Activated naive CD4-positive, alpha-beta T cell treated with anti-CD3 and anti-CD28 coated beads, Interleukin-2, amount 10 ng/mL, durations not matched to agents 7 days and 5 days (primary cell): ENCODE measurements at regions not wholly inside any gene's neighbourhood (a gene's known extent, or its start where the extent isn't known, plus 50 kb on each side); places are given as distances from the start of the nearest gene placed in this dataset.

Experiments
- CTCF ChIA-PET: fragments of 350-600 bp; sonication (Branson Sonifier 250); formaldehyde crosslinking; loops from one replicate; lab custom pipeline; 2021; ENCODE audit warnings: antibody characterized with exemption; lab: Charles Lee
- DNase-seq: peaks from one replicate; pipeline ENCODE4 v3.0.0-alpha.2; 2020
- H3K27ac Mint-ChIP-seq: one replicate; pipeline ENCODE4 v1.8.0; 2021; ENCODE audit warnings: mild to moderate bottlenecking, moderate library complexity, mixed read lengths
- H3K27me3 Mint-ChIP-seq: one replicate; pipeline ENCODE4 v1.8.0; 2021; ENCODE audit warnings: mild to moderate bottlenecking, mixed read lengths
- H3K36me3 Mint-ChIP-seq: one replicate; pipeline ENCODE4 v1.8.0; 2021; ENCODE audit warnings: mixed read lengths
- H3K4me1 Mint-ChIP-seq: one replicate; pipeline ENCODE4 v1.8.0; 2021; ENCODE audit warnings: mixed read lengths
- H3K4me3 Mint-ChIP-seq: one replicate; pipeline ENCODE4 v1.8.0; 2021; ENCODE audit warnings: mild to moderate bottlenecking, moderate library complexity, mixed read lengths
- H3K9me3 Mint-ChIP-seq: one replicate; pipeline ENCODE4 v1.8.0; 2021; ENCODE audit warnings: mixed read lengths

DNA sequence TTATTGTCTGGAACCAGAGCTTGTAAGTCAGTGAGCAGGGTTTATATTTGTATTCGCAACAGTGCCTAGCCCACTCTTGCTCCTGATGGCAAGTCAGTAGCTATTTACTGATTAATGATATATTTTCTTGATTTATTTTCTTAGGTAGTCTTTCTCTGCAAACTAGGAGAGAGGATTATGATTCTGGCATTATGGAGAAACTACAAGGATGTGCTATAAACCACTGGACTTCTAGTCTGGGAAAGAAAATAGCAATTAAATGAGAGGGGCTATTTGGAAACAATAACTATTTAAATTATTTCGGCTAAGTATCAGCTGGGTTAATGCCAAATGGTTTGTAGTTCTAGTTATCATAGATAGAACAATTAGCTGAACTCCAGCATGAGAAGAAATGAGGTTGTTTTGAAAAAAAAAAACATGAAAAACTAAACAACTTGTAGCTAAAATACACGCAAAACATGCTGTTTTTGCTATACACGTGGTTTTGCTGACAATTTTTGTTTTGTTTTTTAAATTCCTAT is 304.9 kb upstream of the TCF21 start:
- Mint-ChIP-seq H3K27ac (no peak overlapping the region), H3K36me3 (no peaks in the 10 kb centered on the region), H3K4me1 (no peaks in the 10 kb centered on the region), H3K9me3 (no peaks in the 10 kb centered on the region), H3K27me3 (no peaks in the 10 kb centered on the region), H3K4me3 (no peak overlapping the region)
- CTCF ChIA-PET: no interaction called here
- DNase-seq: no peak

DNA sequence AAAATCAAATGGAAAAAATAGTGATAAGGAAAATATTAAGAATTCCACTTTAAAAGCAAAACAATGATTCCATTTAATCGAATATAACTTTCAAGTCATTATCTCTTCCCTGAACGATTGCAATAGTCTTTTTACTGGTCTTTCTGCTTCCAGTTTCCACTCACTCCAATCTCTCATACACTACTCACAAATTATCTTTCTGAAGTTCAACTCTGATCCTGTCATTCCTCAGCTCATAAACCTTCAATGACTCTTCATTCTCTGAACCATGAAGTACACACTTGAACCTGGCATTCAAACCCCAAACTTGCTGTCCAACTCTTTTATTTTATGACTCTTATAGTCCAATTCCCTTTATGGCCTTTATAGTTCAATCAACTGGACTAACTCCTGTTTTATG is 304.1 kb upstream of the TCF21 start:
- Mint-ChIP-seq H3K36me3 (no peaks in the 10 kb centered on the region), H3K4me1 (no peaks in the 10 kb centered on the region), H3K9me3 (no peaks in the 10 kb centered on the region), H3K27ac (no peak overlapping the region), H3K27me3 (no peaks in the 10 kb centered on the region), H3K4me3 (no peak overlapping the region)
- DNase-seq: no peak
- CTCF ChIA-PET: no interaction called here

DNA sequence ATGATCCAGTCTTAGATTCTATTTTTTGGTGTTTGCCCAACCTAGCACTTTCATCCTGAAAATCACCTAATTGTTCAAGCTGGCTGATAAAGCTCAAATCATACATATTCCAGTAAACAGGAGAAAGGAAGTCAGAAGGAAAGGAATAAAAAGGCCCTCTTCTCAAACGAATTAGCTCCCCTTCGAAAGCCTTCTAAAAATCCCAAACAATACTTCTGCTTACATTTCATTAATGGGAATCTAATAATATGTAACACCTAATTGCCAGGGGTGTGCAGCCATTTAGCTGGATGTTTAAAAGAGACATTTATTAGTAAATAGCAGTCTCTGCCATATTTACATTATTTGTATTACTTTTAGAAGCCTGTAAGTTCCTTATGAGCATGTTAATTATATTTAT is 302.9 kb upstream of the TCF21 start:
- Mint-ChIP-seq H3K27me3 (no peaks in the 10 kb centered on the region), H3K27ac (no peak overlapping the region), H3K4me1 (no peaks in the 10 kb centered on the region), H3K9me3 (no peaks in the 10 kb centered on the region), H3K4me3 (no peak overlapping the region), H3K36me3 (no peaks in the 10 kb centered on the region)
- no peak for DNase-seq
- CTCF ChIA-PET: no interaction called here

DNA sequence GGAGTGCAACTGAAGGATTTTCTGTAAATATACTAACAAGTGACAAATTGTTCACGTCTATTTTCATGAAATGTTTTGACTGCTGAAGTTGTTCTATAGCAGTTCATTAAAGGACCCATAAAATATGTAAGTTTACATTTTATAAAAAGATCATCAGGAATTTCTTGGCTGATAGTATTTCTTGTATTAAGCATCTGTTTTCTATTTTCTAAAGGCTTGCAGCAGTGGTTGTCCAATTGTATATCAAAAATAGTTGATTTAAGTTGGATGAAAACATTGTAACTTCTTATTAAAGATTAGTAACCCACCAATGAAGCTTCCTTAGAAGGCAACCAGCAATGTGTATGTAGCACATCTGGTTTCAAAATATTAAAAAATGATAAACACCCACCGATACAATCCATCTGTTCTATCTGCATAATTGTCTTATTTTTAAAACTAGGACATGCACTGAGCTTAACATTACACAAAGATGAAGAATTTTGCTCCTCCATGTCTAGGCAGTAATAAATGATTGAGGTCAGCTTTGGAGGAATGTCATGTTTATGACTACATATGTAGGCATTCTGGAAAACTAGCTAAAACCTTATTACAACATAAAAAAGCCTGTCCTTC is 301.3 kb upstream of the TCF21 start:
- H3K27ac Mint-ChIP-seq: no peak overlapping the region
- H3K27me3 Mint-ChIP-seq: no peaks in the 10 kb centered on the region
- no peaks in the 10 kb centered on the region for H3K9me3 Mint-ChIP-seq
- no peaks in the 10 kb centered on the region for H3K4me1 Mint-ChIP-seq
- CTCF ChIA-PET: no interaction called here
- no peak for DNase-seq
- H3K4me3 Mint-ChIP-seq: no peak overlapping the region
- H3K36me3 Mint-ChIP-seq: no peaks in the 10 kb centered on the region

DNA sequence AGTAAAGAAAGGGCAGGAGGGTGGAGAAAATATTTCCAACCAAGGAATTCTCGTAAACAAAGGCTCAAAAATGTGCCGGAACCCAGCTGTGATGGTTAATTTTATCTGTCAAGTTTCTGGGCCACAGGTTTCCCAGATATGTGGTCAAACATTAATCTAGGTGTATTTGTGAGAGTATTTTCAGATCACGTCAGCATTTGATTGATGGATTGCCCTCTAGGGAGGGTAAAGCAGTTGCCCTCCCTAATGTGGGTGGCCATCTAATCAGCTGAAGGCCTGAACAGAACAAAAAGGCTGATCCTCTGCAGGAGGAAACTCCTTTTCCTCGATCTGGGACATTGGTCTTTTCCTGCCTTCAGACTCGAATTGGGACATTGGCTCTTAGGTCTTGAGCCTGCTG is 298.7 kb upstream of the TCF21 start:
- CTCF ChIA-PET: no interaction called here
- Mint-ChIP-seq H3K36me3 (no peaks in the 10 kb centered on the region), H3K27ac (no peak overlapping the region), H3K4me1 (no peaks in the 10 kb centered on the region), H3K27me3 (no peaks in the 10 kb centered on the region), H3K4me3 (no peak overlapping the region), H3K9me3 (no peaks in the 10 kb centered on the region)
- DNase-seq: no peak

DNA sequence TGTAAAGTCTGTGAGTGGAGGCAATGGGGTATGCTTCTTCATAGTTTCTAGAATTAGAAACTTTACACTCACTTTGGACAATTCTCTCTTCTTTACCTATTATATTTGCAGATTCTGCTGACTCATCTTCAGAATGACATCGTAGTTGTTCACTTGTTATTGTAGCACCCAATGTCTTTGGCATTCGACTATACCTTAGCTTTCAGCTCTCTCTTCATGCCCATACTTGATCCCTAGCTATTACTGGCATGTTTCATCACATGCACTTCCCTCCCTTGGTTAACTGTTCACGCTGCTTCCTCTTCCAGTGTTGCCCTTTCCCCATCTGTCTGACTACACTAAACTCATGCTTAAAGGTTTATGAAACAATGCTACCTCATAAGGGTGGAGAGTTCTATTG is 298.1 kb upstream of the TCF21 start:
- Mint-ChIP-seq H3K4me1 (no peaks in the 10 kb centered on the region), H3K27ac (no peak overlapping the region), H3K4me3 (no peak overlapping the region), H3K9me3 (no peaks in the 10 kb centered on the region), H3K36me3 (no peaks in the 10 kb centered on the region), H3K27me3 (no peaks in the 10 kb centered on the region)
- DNase-seq: no peak
- CTCF ChIA-PET: no interaction called here

DNA sequence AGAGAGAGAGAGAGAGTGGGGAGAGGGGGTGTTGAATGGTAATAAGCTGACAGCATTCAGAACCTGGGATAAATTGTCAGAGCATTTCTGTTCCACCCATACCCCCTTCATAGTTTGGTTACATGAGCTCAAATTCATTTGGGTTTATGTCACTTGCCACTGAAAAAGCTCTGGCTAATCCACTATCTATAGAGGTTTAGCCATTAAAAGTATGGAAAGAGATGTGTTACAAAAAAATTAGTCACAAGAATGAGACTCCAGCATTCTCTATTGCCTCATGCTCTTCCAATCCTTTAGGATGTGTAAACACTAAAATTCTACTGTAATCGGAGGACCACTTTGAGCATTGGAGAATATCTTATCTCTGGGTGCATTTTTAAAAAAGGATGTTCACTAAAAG is 297.6 kb upstream of the TCF21 start:
- Mint-ChIP-seq H3K4me1 (no peaks in the 10 kb centered on the region), H3K9me3 (no peaks in the 10 kb centered on the region), H3K27me3 (no peaks in the 10 kb centered on the region), H3K27ac (no peak overlapping the region), H3K36me3 (no peaks in the 10 kb centered on the region), H3K4me3 (no peak overlapping the region)
- CTCF ChIA-PET: no interaction called here
- DNase-seq: no peak

DNA sequence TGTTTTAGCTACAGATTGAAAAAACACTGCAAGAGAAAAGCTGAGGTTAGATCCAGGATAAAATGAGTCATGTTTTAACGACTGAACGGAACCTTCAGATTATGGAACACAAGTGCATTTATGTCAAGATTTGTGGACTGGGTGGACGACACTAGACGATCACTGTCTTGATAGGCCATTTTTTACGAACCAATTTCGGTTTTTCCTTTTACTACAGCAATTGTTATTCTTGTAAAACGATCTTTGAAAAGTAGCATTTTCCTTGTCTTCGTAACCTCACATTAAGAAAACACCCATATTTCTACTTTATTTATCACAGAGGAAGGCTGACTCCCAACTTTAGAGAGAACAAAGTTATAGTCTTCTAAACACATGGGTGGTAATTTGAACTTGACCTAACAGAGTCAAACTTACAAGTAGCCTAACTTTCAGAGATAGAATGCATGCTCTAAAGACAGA is 294.2 kb upstream of the TCF21 start:
- CTCF ChIA-PET: no interaction called here
- no peak overlapping the region for H3K4me3 Mint-ChIP-seq
- H3K27ac Mint-ChIP-seq: no peak overlapping the region
- H3K27me3 Mint-ChIP-seq: no peaks in the 10 kb centered on the region
- no peaks in the 10 kb centered on the region for H3K4me1 Mint-ChIP-seq
- no peak for DNase-seq
- no peaks in the 10 kb centered on the region for H3K36me3 Mint-ChIP-seq
- H3K9me3 Mint-ChIP-seq: no peaks in the 10 kb centered on the region

DNA sequence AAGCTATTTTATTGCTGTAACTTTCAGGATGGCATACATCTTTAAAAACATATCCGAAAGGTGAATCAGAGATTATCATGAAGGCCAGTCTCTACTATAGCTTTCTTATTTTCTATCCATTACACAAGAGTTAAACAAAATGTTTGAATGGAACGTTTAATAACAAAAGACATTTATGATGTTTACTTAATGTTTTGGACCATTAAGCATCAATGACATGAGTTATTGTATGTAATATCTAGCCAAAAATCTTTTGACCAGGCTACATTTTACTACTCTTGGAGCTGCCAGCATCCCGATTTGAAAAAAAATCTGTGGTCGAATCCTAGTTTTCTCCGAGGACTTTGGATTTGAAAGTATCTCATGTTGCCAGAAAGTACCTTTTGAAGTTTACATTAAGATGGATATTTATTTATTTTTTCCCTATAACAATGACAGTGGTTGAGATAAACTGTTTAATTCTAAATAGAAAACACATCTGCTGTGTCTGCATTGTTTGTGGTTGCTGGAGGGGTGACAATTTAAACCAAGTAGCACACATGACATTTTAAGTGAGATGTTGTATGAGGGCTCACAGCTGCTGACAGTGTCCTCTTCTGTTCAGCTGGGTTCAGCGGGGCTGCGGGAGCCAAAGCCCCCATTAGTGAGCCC is 293.7 kb upstream of the TCF21 start:
- H3K4me1 Mint-ChIP-seq: no peaks in the 10 kb centered on the region

DNA sequence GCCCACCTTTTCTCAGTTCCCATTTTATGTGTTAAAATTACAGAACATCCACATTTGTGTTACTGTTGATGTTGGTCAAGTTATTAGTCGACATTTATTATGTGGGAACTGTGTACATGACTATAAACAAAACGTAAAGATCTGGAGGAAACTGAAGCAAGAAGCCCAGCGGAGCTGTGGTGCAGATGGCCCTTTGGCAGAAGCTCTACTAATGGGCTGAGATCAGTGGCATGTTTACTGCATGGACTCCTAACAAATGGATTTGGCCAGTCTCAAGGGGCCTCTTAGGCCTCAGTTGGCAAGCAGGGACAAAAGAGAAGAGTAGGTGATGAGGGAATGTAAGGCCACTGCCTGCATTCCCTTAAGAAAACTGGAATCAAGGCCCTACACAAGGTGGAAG is 282.1 kb upstream of the TCF21 start:
- no peak overlapping the region for H3K27ac Mint-ChIP-seq
- no peaks in the 10 kb centered on the region for H3K9me3 Mint-ChIP-seq
- no peaks in the 10 kb centered on the region for H3K27me3 Mint-ChIP-seq
- H3K4me1 Mint-ChIP-seq: no peaks in the 10 kb centered on the region
- no peaks in the 10 kb centered on the region for H3K36me3 Mint-ChIP-seq
- H3K4me3 Mint-ChIP-seq: no peak overlapping the region
- CTCF ChIA-PET: no interaction called here
- DNase-seq: no peak

More for the DNA sequence above, 293.7 kb upstream of the TCF21 start:
- Mint-ChIP-seq H3K9me3 (no peaks in the 10 kb centered on the region), H3K27ac (no peak overlapping the region), H3K27me3 (no peaks in the 10 kb centered on the region), H3K36me3 (no peaks in the 10 kb centered on the region), H3K4me3 (no peak overlapping the region)
- CTCF ChIA-PET: no interaction called here
- DNase-seq: no peak

DNA sequence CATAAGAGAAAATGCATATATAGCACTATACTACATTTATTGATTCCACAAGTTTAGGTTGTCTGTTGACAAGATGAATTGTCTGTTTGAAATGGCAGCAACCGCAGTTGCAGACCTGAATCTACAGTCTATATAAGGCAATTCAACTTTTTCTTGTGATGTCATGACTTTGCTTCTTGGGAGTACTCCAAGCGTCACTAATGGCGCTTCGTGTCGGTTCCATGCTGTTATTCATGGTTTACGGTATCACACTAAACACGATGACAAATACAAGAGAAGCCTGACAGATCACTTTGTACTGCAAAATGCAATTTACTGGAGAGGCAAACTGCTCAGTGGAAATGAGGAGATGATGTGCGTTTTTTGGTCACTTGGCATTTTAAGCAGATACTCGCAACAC is 280.3 kb upstream of the TCF21 start:
- Mint-ChIP-seq H3K27me3 (no peaks in the 10 kb centered on the region), H3K4me1 (no peaks in the 10 kb centered on the region), H3K9me3 (no peaks in the 10 kb centered on the region), H3K27ac (no peak overlapping the region), H3K4me3 (no peak overlapping the region), H3K36me3 (no peaks in the 10 kb centered on the region)
- DNase-seq: no peak
- CTCF ChIA-PET: no interaction called here

DNA sequence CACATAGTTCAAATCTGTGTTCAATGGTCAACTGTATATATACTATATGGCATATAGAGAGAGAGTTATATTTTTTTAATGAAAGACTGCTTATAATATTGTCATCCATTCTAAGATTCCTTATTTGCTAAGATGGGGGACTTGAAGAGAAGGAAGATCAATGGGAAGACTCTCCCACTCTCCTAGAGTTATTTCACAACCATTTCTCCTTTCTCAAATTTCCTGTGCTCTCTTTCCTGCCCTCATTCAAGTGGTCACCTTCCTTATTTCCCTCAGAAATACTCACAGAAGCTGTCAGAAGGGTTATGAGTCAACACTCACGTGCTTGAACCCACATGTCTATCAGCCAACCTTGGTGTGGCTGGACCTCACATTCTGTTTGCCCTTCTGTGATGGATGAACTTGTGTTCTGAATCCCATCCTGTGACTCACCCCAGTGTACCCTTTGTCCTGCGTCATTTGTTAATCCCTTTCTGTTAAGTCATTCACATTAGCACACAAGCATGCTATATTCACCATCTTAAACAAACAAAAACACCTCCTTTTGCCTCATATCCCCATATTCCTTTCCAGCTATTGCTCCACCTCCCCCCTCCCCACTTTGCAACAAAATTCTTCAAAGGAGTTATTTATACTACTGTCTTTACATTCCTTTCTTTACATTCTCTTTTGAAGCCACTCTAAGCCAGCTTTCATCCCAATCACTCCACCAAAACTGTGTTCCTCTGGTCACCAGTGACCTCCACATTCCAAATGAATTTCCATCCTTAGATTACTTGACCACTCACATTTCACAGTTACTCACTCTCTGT is 279.3 kb upstream of the TCF21 start:
- Mint-ChIP-seq H3K9me3 (no peaks in the 10 kb centered on the region), H3K36me3 (no peaks in the 10 kb centered on the region), H3K4me3 (no peak overlapping the region), H3K4me1 (no peaks in the 10 kb centered on the region), H3K27ac (no peak overlapping the region), H3K27me3 (no peaks in the 10 kb centered on the region)
- CTCF ChIA-PET: no interaction called here
- no peak for DNase-seq

DNA sequence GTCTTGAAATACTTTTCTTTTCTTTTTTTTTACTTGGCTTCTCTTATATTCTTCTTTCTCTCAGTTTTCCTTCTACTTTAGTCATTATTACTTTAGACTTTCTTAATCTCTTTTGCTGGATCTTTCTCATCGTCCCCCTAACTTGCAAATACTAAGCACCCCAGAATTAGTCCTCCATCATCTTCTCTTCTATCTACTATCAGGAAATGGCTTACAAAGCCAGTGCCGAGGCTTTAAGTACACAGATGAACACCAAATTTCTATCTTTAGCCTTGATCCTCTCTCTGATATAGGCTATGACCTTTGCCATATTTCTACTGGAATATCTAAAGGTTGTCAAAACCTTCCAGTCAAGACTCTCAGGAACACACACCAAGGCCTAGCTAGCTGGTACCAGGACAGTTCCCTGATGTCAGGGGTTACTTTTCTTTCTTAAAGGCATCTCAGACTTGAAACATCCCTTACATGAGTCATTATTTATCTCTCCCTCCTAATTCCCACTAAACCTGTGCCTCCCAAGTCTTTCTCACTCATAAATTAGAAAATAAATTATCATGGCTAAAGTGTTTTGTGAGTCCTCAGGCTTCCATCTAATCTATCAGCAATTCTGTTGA is 278.6 kb upstream of the TCF21 start:
- H3K27ac Mint-ChIP-seq: no peak overlapping the region
- H3K27me3 Mint-ChIP-seq: no peaks in the 10 kb centered on the region
- H3K36me3 Mint-ChIP-seq: no peaks in the 10 kb centered on the region
- no peak overlapping the region for H3K4me3 Mint-ChIP-seq
- no peaks in the 10 kb centered on the region for H3K4me1 Mint-ChIP-seq
- CTCF ChIA-PET: no interaction called here
- H3K9me3 Mint-ChIP-seq: no peaks in the 10 kb centered on the region
- no peak for DNase-seq

DNA sequence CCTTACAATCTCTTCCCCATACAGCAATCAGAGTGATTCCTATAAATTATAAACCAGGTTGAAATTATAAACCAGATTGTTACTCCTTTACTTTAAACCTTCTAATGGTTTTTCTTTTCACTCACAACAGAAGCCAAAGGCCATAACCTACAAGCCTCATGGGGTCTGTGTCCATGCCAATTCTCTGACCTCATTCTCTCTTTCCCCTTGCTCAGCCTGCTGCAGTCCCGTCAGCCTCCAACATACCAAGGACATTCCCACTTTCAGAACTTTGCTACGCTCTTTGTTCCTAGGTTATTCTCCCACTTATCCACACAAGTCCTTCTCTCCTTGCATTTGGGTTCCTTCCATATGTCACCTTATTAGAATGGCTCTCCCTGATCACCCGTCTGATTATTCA is 277.9 kb upstream of the TCF21 start:
- Mint-ChIP-seq H3K27ac (no peak overlapping the region), H3K9me3 (no peaks in the 10 kb centered on the region), H3K27me3 (no peaks in the 10 kb centered on the region), H3K4me1 (no peaks in the 10 kb centered on the region), H3K36me3 (no peaks in the 10 kb centered on the region), H3K4me3 (no peak overlapping the region)
- CTCF ChIA-PET: no interaction called here
- DNase-seq: no peak
